RPMI7951 (cell line): ENCODE measurements at regions not wholly inside any gene's neighbourhood (a gene's known extent, or its start where the extent isn't known, plus 50 kb on each side); places are given as distances from the start of the nearest gene placed in this dataset.
"Not testable (repeated sequence)": the region's sequence is repeated elsewhere in the genome, so short reads cannot be mapped to it uniquely, and the experiment has no call there.

ENCODE experiments used
- DNase-seq: peaks from one replicate; pipeline ENCODE4 v3.0.0-alpha.2; 2012; ENCODE audit warnings: low read depth

GRCh38 chr2:95686056-95686825 is 94.4 kb downstream of the TRIM43 start:
- peak; percentile 15 for DNase-seq

DNA sequence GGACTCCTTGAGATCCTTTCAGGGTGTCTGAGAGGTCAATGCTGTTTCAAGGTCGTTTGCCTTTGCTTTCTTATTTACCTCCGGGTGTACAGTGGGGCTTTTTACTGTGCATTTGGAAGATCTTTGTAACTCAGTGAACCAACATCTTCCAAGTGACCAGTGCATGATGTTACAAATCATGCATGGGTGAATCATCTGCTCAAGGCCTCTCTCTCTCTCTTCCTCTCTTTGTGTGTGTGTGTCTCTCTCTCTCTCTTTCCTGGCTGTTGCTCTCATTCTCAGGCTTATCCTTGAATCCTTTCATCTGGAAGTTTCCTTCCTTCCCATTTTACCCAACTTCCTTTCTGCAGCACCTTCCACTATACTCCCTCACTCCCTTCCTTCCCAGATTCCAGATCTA is 96.1 kb downstream of the TRIM43 start:
- peak; percentile 23 for DNase-seq

- DNase-seq, result not testable (repeated sequence)
These were observed 99.4 kb downstream of the TRIM43 start for GRCh38 chr2:95691210-95691609.

GRCh38 chr2:95693071-95693846 is 101.5 kb downstream of the TRIM43 start:
- DNase-seq, result not testable (repeated sequence)

DNA sequence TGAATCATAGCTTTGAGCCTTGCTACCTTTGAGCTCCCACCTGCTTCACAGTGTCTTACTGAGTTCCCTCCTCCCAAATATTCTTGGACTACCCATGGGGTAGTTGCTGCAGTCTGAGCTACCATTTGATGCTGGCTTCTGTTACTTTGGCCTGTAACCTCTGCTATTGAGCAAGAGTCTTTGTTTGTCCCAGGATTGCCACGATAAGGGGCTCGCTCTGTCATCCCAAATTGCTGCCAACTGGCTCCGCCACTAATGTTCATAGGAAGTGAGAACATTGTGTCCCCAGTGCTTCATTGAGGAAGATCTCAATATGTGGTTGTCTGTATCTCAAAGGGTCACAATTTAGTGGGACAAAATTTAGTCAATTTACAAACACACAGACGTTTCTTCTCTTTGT is 103.8 kb downstream of the TRIM43 start:
- DNase-seq, result no peak

DNA sequence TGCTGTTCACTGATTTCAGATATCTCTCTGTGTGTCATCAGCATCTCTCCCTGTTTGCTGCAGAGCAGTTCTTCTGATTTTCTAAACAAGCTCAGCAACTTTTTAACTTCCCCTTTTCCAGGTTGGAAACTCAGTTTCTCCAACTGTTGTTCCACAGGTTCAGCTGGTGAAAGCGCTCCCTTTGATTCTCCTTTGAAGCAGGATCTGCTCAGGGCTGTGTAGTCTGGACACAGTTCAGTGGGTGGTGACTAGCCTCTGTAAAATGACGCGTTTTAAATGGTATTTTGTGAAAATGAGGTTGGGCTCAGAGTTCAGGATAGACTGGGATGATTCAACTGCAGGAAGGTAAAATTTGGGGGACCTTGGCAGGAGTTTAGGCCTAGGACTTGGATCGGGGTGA is 106.3 kb downstream of the TRIM43 start:
- DNase-seq, result no peak

DNA sequence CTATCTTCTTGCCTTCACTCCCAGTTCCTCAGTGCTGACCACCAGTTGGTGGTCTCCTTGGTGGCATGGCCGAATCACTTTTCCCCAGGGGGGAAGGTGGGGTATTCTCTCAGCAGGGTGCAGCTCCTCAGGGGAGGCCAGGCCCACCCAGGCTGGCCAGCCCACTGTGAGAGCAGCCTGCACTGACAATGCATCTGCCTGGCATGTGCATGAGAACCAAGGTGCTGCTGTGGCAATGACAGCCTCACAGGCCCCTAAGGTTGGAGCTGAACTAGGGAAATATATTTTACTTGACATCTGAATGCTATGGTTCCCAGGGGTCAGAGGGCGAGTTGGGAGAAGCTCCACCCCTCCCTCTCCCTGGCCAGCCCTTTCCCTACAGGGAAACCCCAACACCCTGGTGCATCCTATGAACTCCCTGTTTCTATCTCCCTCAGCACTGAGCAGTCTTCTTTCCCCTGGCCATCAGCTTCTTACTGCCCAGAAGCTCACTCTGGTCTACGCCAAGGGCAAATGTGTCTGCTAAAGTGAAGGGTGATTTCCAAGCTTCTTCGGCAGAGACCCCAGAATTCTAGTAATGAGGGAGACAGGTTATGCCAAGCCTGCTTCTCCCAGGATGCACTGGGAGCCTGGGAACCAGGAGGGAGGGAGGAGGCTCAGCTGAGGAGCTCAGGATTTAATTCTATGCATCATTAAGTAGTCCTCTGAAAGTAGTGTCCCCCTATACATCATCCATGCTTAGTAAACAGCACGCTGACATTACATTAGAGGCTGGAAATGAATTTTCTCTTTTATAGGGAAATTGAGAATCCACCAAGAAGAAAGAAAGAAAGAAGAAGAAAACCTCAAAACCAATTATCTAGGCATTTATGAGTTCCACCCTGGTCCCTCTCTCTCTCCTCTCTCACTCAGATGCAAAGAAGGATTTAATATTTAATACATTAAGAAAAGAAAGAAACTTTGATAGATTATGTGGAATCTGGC is 107.7 kb downstream of the TRIM43 start:
- not testable (repeated sequence) for DNase-seq

- DNase-seq, result no peak
These were observed 108.7 kb downstream of the TRIM43 start for GRCh38 chr2:95700519-95700918.

DNA sequence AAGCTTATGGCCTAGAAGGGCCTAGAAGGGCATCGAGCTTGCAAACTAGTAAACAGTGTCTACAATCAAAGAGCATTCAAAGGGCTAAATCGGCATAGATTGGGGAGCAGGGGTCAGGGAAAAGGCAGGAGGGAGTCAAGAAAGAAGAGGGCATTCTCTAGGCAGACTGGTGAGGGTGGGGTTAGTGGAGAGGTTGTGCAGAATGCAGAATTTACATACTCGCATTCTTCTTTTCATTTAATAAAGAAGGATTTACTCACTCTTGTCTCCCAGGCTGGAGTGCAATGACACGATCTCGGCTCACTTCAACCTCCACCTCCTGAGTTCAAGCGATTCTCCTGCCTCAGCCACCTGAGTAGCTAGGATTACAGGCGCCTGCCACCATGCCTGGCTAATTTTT is 110.7 kb downstream of the TRIM43 start:
- DNase-seq, result no peak

GRCh38 chr2:95707161-95707560 is 115.4 kb downstream of the TRIM43 start:
- not testable (repeated sequence) for DNase-seq

GRCh38 chr2:95707837-95708236 is 116.0 kb downstream of the TRIM43 start:
- DNase-seq, result no peak

- DNase-seq, result peak; percentile 11
These were observed 118.0 kb downstream of the TRIM43 start for GRCh38 chr2:95709831-95710230.

DNA sequence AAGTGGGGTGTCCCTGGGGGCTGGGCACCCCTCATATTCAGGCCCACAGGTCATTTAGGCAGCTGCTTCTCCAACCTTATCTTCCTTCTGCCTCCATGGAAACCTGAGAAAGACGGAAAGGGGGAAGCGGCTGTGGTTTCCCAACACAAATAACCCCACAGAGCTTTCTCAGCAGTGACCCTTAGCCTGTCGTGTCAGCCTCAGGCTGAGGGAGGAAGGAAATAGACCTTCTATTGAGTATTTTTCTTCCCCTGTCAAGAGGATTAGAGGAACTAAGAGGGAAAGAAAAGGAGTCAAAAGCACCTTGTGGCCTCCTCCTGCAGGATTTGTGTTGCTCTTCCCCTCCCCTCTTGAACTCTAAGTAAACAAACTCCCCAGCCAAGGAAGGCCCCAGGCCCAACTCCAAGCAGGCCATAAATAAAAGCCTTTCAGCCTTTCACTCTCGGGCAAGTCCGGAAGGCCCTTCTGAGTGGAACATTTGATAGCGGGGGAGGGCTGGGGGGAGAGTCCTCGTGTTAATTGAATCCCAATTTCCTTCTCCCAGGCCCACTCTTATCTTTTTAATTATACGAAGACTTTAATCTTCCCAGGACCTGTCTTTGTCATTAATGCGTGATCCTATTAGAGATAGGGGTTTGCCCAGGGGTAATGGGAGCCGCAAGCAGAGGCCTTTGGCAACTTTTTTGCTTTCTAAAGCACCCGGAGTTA is 121.8 kb downstream of the TRIM43 start:
- DNase-seq, result not testable (repeated sequence)

GRCh38 chr2:95714398-95714797 is 122.6 kb downstream of the TRIM43 start:
- not testable (repeated sequence) for DNase-seq

- no peak for DNase-seq
These were observed 127.8 kb downstream of the TRIM43 start for GRCh38 chr2:95719473-95720060.

- no peak for DNase-seq
These were observed 129.9 kb downstream of the TRIM43 start for GRCh38 chr2:95721726-95722125.

DNA sequence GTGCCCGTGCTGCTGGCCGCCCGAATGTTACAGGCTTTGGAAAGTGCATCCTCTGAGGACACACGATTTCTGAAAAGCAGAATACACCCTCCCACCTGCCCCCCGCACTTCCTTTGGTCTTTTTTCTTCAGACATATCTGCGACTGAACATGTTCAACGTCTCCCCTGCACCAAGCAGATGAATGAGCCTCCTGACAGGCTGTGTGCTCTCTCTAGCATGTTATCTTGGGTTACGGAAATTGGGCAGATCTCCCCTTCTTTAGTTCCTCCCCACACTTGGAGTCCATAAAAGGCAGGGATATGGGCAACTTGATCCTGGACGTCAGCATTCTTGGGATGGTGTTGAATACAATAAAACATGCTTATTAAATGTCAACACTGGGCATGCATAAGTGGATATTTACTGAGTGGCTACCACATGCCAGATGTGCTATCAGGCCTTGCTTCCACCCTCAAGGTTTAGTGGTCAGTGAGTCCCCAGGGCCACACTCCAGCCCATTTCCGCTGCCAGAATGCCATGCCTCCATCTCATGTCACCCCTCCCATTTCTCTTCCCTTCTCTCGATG is 130.4 kb downstream of the TRIM43 start:
- no peak for DNase-seq

GRCh38 chr2:95723627-95724210 is 131.9 kb downstream of the TRIM43 start:
- DNase-seq, result not testable (repeated sequence)

DNA sequence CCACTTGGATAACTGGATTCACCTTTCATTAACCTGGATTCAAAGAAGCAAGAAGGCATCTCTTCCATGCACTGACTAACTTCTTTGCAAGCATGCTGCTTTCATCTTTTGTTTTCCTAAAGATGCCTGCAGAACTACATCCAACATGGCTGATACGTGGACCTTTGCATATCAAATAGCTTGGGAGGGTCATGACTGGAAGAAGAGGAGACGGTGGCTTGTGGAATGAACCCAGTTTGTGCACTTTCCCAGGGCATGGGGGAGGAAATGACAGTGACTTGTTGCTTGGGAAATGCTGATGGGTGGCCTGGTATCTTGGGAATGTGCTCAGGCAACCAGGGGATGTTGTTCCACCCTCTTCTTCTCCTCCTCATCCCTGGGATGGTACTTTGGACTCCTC is 133.4 kb downstream of the TRIM43 start:
- DNase-seq, result not testable (repeated sequence)

DNA sequence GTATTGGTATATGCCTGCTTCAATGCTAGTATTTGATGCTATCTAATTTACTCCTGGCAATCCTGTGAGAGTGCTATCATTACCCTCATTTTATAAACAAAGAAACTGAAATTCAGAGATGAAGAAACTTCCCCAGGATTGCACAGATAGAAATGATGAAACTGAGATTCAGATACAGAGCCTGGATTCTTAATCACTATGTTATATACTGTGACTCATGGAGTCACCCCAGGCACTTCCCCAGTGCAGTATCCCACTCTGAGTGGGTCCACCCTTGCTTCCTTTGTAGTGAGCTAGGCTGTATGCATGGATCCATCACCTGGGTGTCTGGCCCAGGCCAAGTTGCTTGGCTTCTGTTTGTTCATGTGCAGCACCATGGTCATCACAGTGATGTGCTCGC is 133.9 kb downstream of the TRIM43 start:
- DNase-seq, result peak; percentile 9
